GM19240 (cell line): ENCODE measurements at regions not wholly inside any gene's neighbourhood (a gene's known extent, or its start where the extent isn't known, plus 50 kb on each side); places are given as distances from the start of the nearest gene placed in this dataset.
"Not testable (repeated sequence)": the region's sequence is repeated elsewhere in the genome, so short reads cannot be mapped to it uniquely, and the experiment has no call there.

ENCODE experiments used
- DNase-seq: peaks from one replicate; pipeline ENCODE4 v3.0.0; 2011; ENCODE audit warnings: low spot score; ENCODE audit not compliant: insufficient read length

GRCh38 chr6:142633317-142633716, 311.7 kb downstream of the HIVEP2 start:
- no peak for DNase-seq

- DNase-seq, result no peak
Measured at GRCh38 chr6:142635130-142635529, 309.8 kb downstream of the HIVEP2 start.

DNA sequence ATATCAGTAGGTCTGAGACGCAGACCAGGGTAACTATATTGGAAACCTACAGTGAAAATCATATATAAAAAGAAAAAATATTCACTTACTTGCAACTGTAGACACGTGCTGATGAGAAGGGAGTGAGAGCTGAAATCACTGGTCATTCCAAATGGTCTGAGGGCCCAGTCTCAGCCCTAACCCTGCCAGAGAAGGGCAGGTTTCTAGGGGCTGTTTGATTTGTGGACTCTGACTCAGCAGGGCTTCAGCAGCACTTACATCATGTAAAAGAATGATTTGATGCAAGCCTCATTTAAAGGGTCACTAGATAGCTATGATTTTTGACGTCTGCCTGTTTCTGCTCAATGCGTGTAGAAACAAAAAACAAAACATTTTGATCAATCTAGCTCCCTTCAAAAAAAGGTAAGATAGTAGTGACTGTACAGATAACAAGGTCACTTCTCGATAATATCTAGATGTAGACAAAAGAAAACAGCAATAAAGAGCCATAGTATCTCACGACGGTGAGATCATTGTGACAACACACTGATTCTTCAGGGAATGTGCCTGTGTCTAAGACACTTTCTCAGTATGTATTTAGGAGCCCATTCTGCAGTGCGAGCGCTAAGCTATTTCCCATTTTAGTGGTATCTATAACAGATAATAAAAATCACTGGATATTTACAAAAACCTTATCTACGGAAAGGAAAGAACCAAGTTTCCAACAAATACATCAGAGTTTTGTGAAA, 307.2 kb downstream of the HIVEP2 start:
- DNase-seq, result no peak

DNA sequence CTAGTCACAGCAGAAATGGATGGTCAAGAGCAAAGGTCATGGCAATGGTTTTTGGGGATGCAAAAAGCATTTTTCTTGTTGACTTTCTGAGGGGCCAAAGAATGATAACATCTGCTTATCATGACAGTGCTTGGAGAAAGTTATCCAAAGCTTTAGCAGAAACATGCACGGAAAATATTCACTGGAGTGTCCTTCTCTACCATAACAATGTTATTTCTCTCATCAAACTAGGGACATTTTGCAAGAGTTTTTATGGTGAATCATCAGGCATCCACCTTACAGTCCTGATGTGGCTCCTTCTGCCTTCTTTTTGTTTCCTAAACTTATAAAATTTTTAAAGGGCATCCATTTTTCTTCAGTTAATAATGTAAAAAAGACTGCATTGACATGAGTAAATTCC, 302.3 kb downstream of the HIVEP2 start:
- DNase-seq, result no peak

DNA sequence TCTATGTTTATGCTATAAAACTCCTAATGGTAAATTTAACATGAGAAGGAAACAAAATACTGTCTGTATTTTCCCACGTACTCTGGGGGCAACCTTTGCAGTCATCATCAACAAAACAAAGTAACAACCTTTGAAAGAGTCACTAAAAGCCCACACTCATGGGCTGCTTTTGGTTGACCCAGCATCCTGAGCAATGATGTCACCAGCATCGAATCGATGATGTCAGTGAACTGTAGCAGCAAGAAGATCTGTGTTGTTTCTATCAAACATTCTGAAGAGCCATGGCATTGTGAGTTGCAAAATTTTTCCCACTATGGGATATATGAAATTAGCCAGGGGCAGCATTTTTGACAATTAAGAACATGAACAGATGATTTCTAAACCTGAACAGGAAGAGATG, 300.1 kb downstream of the HIVEP2 start:
- DNase-seq, result no peak

DNA sequence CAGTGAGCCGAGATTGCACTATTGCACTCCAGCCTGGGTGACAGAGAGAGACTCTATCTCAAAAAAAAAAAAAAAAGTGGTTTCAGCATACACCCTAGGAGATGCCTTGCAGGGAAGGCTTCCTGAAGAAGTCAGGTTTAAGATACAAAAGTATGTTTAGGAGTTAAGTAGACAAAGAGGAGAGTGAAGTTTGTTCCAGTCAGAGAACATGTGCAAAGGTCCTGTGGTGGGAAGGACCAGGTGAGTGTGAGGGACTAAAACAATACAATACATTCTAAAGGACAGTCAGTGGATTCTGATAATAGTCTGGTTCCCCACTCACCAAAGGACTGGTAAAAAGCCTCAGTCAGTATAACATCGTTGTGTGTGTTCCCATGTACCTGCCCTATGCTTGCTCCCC, 299.3 kb downstream of the HIVEP2 start:
- DNase-seq, result no peak

GRCh38 chr6:142647449-142648035, 297.4 kb downstream of the HIVEP2 start:
- no peak for DNase-seq

- DNase-seq, result no peak
Measured at GRCh38 chr6:142648036-142648451, 296.9 kb downstream of the HIVEP2 start.

- no peak for DNase-seq
Measured at GRCh38 chr6:142648526-142648925, 296.4 kb downstream of the HIVEP2 start.

DNA sequence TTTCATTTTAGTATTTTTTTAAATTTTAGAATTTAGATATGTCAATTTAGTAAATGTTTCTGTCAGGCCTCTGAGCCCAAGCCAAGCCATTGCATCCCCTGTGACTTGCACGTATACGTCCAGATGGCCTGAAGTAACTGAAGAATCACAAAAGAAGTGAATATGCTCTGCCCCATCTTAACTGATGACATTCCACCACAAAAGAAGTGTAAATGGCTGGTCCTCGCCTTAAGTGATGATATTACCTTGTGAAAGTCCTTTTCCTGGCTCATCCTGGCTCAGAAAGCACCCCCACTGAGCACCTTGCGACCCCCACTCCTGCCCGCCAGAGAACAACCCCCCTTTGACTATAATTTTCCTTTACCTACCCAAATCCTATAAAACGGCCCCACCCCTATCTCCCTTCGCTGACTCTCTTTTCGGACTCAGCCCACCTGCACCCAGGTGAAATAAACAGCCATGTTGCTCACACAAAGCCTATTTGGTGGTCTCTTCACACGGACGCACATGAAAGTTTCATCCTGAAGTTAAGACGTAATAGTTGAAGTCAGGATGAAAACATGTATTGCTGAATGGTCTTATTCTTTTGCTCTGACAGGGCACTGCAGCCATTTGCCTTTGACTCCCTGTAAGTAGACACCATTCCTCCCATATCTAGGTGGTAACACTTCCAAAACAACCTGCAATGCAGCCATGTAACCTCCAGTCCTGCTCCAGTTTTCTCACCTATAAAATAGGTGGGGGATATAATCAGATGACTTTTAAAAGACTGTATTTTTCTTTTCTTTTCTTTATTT, 295.3 kb downstream of the HIVEP2 start:
- DNase-seq, result not testable (repeated sequence)

- no peak for DNase-seq
Measured at GRCh38 chr6:142651384-142651783, 293.6 kb downstream of the HIVEP2 start.

GRCh38 chr6:142653710-142654420, 291.1 kb downstream of the HIVEP2 start:
- no peak for DNase-seq

DNA sequence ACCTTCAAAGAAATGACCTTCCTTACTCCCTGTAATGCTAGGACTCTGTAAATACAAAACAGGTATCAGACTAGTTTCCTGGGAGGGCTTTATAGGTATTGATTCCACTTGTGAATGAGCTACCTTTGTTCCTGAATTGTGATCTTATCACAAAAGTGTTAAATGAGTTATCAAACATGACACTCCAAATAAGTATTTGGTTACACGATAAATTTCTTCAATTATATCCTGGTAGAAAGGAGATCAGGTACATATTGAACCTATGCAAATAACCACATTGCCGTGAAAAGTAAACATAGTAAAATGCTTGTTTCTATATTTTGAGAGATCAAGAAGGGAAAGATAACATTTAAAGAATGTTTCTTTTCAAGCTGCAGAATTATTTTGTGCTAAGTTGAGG, 285.3 kb downstream of the HIVEP2 start:
- DNase-seq, result no peak

DNA sequence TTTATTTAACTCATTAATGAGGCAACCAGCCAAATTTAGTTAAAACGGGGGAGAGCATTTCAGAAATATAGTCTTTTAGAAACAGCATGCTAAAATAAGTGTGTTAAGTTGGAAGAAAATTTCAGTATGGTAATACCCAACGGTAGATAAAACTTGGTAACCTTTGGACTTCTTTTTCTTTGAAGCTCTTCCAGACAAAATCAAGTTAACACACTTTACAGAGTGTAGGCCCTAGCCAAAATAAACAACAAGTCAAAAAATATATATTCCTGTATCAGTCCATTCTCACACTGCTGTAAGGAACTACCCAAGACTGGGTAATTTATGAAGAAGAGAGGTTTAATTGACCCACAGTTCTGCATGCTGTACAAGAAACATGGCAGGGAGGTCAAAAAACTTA, 279.6 kb downstream of the HIVEP2 start:
- DNase-seq, result no peak

- no peak for DNase-seq
Measured at GRCh38 chr6:142666599-142667185, 278.3 kb downstream of the HIVEP2 start.

- no peak for DNase-seq
Measured at GRCh38 chr6:142669471-142670351, 275.3 kb downstream of the HIVEP2 start.

- DNase-seq, result no peak
Measured at GRCh38 chr6:142671791-142672190, 273.2 kb downstream of the HIVEP2 start.

DNA sequence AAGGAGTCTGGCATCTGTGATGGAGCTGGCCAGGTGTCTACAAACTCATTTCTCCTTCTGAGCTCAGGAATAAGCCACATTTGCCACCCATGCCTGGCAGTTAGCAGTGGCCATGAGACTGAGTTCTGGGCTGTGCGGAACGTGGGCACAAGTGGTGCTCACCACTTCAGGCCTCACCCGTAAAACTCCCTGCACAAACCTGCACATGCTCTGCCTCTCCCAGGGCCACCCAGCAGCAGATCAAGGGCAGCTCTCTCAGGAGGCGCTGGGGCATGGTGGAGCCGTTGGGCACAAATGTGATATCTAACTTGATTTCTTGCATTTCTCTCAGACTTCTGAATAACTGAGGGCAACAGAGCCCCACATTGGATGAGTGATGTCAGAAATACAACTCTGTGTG, 269.5 kb downstream of the HIVEP2 start:
- no peak for DNase-seq

- no peak for DNase-seq
Measured at GRCh38 chr6:142676027-142676443, 268.9 kb downstream of the HIVEP2 start.

DNA sequence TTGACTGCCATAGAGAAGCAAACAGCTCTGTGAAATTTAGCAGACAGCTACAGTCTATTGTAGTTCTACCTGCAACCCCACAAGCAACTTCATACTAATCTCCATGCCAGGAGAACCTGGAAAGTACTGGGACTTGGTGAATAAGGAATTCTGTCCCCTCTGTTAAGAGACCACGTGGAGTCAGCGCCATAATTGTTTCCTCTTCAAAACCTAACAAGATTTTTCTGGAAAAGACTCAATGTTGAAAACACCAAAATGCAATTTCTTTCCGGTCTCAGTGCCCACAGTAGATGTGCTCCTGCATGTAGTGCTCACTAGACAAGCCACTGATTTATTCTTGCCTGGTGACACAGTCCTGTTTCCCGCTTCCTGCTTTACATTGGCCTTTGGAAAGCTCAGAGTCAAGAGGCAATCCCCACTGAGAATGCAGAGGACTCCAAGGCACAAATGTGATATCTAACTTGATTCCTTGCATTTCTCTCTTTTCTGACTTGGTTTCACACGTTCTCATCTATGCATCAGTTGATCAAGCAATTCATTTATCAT, 268.3 kb downstream of the HIVEP2 start:
- no peak for DNase-seq
